CD14-positive monocyte (primary cell): ENCODE measurements at regions not wholly inside any gene's neighbourhood (a gene's known extent, or its start where the extent isn't known, plus 50 kb on each side); places are given as distances from the start of the nearest gene placed in this dataset.

Experiments used
- DNase-seq, 3 donors: peaks; one replicate each; pipeline ENCODE4 v3.0.0-alpha.2; 2011 to 2022
- H2AFZ ChIP-seq: 2 replicates; pipeline ENCODE4 v1.6.0; 2012; ENCODE audit warnings: mild to moderate bottlenecking, low read depth, low read length, inconsistent platforms; ENCODE audit not compliant: insufficient read depth, poor library complexity, severe bottlenecking
- H3K27ac ChIP-seq, 2 donors: 1 replicate in 1 of 2; 2 replicates in 1 of 2; pipeline ENCODE4 v1.5.1; 2012 to 2013; ENCODE audit warnings: low read length in 2 of 2, control low read depth in 1 of 2, inconsistent platforms in 1 of 2, low read depth in 1 of 2, mild to moderate bottlenecking in 1 of 2
- H3K27me3 ChIP-seq, 2 donors: one replicate each; pipeline versions ENCODE4 v1.6.0 to v1.6.1; 2011 to 2013; ENCODE audit warnings: low read length in 2 of 2; ENCODE audit not compliant: control insufficient read depth in 2 of 2, insufficient read depth in 2 of 2
- H3K36me3 ChIP-seq, 2 donors: replicated peaks in 1 of 2; 1 replicate in 1 of 2; 2 replicates in 1 of 2; pipeline versions ENCODE4 v1.5.1 to v1.6.1; 2012 to 2013; ENCODE audit warnings: low read length in 2 of 2, control low read depth in 1 of 2, inconsistent platforms in 1 of 2, mild to moderate bottlenecking in 1 of 2; ENCODE audit not compliant: insufficient read depth in 2 of 2, control insufficient read depth in 1 of 2
- H3K4me1 ChIP-seq, 2 donors: 1 replicate in 1 of 2; 2 replicates in 1 of 2; pipeline versions ENCODE4 v1.5.1 to v1.6.1; 2012 to 2013; ENCODE audit warnings: low read length in 2 of 2, control low read depth in 1 of 2, inconsistent platforms in 1 of 2, mild to moderate bottlenecking in 1 of 2, moderate library complexity in 1 of 2; ENCODE audit not compliant: insufficient read depth in 2 of 2, control insufficient read depth in 1 of 2
- H3K4me2 ChIP-seq: replicated peaks from 2 replicates; pipeline ENCODE3; 2012; ENCODE audit warnings: low read length, moderate library complexity, mild to moderate bottlenecking; ENCODE audit not compliant: poor library complexity, severe bottlenecking; ENCODE audit errors: extremely low read depth
- H3K4me3 ChIP-seq, 3 experiments: fragments of 200-600 bp in 1 of 3; sonication (generic) in 1 of 3; replicated peaks in 1 of 3; 1 replicate in 2 of 3; 2 replicates in 1 of 3; pipeline ENCODE4 v1.5.1; 2011 to 2013; ENCODE audit warnings: low read length in 3 of 3, mild to moderate bottlenecking in 3 of 3, control low read depth in 2 of 3, low read depth in 2 of 3, inconsistent platforms in 1 of 3, moderate library complexity in 1 of 3
- H3K79me2 ChIP-seq: 2 replicates; pipeline ENCODE4 v1.6.0; 2012; ENCODE audit warnings: mild to moderate bottlenecking, control low read depth, inconsistent platforms, low read length, moderate library complexity; ENCODE audit not compliant: insufficient read depth
- H3K9ac ChIP-seq: 2 replicates; pipeline ENCODE4 v1.6.0; 2017; ENCODE audit warnings: low read length, mild to moderate bottlenecking; ENCODE audit not compliant: insufficient read depth, poor library complexity, severe bottlenecking
- H3K9me3 ChIP-seq, 2 donors: replicated peaks in 1 of 2; 1 replicate in 1 of 2; 2 replicates in 1 of 2; pipeline versions ENCODE4 v1.5.1 to v1.6.1; 2012 to 2013; ENCODE audit warnings: low read length in 2 of 2, control low read depth in 1 of 2; ENCODE audit not compliant: control insufficient read depth in 1 of 2, insufficient read depth in 1 of 2
- H4K20me1 ChIP-seq: 2 replicates; pipeline ENCODE4 v1.6.0; 2012; ENCODE audit warnings: mild to moderate bottlenecking, low read length, control low read depth, moderate library complexity; ENCODE audit not compliant: insufficient read depth
- H3K27ac Mint-ChIP-seq, 7 donors: one replicate each; pipeline ENCODE4 v1.8.0; 2020; ENCODE audit warnings: mild to moderate bottlenecking in 7 of 7, mixed read lengths in 7 of 7, moderate library complexity in 6 of 7, inconsistent platforms in 2 of 7
- H3K27me3 Mint-ChIP-seq, 3 donors: one replicate each; pipeline ENCODE4 v1.8.0; 2021 to 2022; ENCODE audit warnings: low read depth in 3 of 3, mild to moderate bottlenecking in 3 of 3, mixed read lengths in 3 of 3, moderate library complexity in 3 of 3, inconsistent platforms in 1 of 3
- H3K36me3 Mint-ChIP-seq, 2 donors: one replicate each; pipeline ENCODE4 v1.8.0; 2020; ENCODE audit warnings: mixed read lengths in 2 of 2, inconsistent platforms in 1 of 2, mild to moderate bottlenecking in 1 of 2
- H3K4me1 Mint-ChIP-seq: one replicate; pipeline ENCODE4 v1.8.0; 2020; ENCODE audit warnings: mild to moderate bottlenecking, mixed read lengths
- H3K4me3 Mint-ChIP-seq, 2 donors: one replicate each; pipeline ENCODE4 v1.8.0; 2020; ENCODE audit warnings: mild to moderate bottlenecking in 2 of 2, mixed read lengths in 2 of 2, moderate library complexity in 1 of 2
- H3K9me3 Mint-ChIP-seq, 7 donors: one replicate each; pipeline ENCODE4 v1.8.0; 2020 to 2022; ENCODE audit warnings: mixed read lengths in 7 of 7, mild to moderate bottlenecking in 6 of 7, moderate library complexity in 6 of 7, inconsistent platforms in 2 of 7
- CTCF ChIP-seq: fragments of 200-600 bp; IDR thresholded peaks from one replicate; pipeline ENCODE4 v1.8.0; 2022; ENCODE audit warnings: antibody characterized with exemption, mild to moderate bottlenecking
- WGBS: methylation state at CpG from one replicate; pipeline ENCODE4 v1.1.5; 2013; ENCODE audit warnings: missing lambda C conversion rate; ENCODE audit not compliant: insufficient coverage; 5-methylcytosine and 5-hydroxymethylcytosine counted together
- intact Hi-C, 2 donors: fragments of 100-400 bp; cut with micrococcal nuclease; formaldehyde crosslinking; loops; one replicate each; pipeline versions ENCODE4 v1.15.0 to v1.15.1; 2023

GRCh38 chr4:122052677-122053076, 99.5 kb upstream of the BLTP1 start:
- DNase-seq, result no peak
- no peak for TF ChIP-seq CTCF
- intact Hi-C loops, result no loop called here
- Histone ChIP-seq H4K20me1 (no peaks in the 10 kb centered on the region), H3K4me2 (no peak overlapping the region), H3K27me3 (no peaks in the 10 kb centered on the region), H2AFZ (no peak overlapping the region), H3K9me3 (no peaks in the 10 kb centered on the region), H3K36me3 (no peaks in the 10 kb centered on the region), H3K4me3 (no peak overlapping the region), H3K79me2 (no peaks in the 10 kb centered on the region), H3K27ac (no peak overlapping the region), H3K4me1 (no peaks in the 10 kb centered on the region), H3K9ac (no peak overlapping the region)
- peaks cover 0 to 2% (median 0%) of the 10 kb centered on the region in 3 donors for H3K27me3 Mint-ChIP-seq
- H3K27ac Mint-ChIP-seq, result no peak overlapping the region
- 40% methylated on average over 2 of the region's 3 CpGs for WGBS
- H3K9me3 Mint-ChIP-seq, result peaks cover 0 to 6% (median 2%) of the 10 kb centered on the region in 7 donors
- no peaks in the 10 kb centered on the region for H3K4me1 Mint-ChIP-seq
- no peak overlapping the region for H3K4me3 Mint-ChIP-seq
- no peaks in the 10 kb centered on the region for H3K36me3 Mint-ChIP-seq

GRCh38 chr4:122050841-122051240, 99.0 kb upstream of the TRPC3 start:
- peaks cover 0 to 6% (median 0%) of the 10 kb centered on the region in 7 donors for H3K9me3 Mint-ChIP-seq

More at GRCh38 chr4:122050841-122051240, 99.0 kb upstream of the TRPC3 start:
- H3K27ac ChIP-seq, result no peak overlapping the region
- no peaks in the 10 kb centered on the region for H3K4me1 ChIP-seq
- Mint-ChIP-seq H3K27me3 (peaks cover 0 to 2% (median 0%) of the 10 kb centered on the region in 3 donors), H3K27ac (no peak overlapping the region), H3K4me3 (no peak overlapping the region), H3K36me3 (no peaks in the 10 kb centered on the region), H3K4me1 (no peaks in the 10 kb centered on the region)
- no CpG with 5 or more reads among the region's 3 CpGs for WGBS
- no peak for DNase-seq
- TF ChIP-seq CTCF, result no peak
- H3K9me3 ChIP-seq, result no peaks in the 10 kb centered on the region
- no peak overlapping the region for H2AFZ ChIP-seq
- no peak overlapping the region for H3K9ac ChIP-seq
- no peak overlapping the region for H3K4me3 ChIP-seq
- no peaks in the 10 kb centered on the region for H4K20me1 ChIP-seq
- H3K79me2 ChIP-seq, result no peaks in the 10 kb centered on the region
- no peak overlapping the region for H3K4me2 ChIP-seq
- no peaks in the 10 kb centered on the region for H3K36me3 ChIP-seq
- intact Hi-C loops, result no loop called here
- no peaks in the 10 kb centered on the region for H3K27me3 ChIP-seq
